ENCODE measurements at regions not wholly inside any gene's neighbourhood (a gene's known extent, or its start where the extent isn't known, plus 50 kb on each side); places are given as distances from the start of the nearest gene placed in this dataset.

- Histone ChIP-seq H3K27me3 (replicated peaks; ENCODE audit: control insufficient read depth, insufficient read depth, low read length) (no peaks in the 10 kb centered on the region), H3K4me1 (no peaks in the 10 kb centered on the region), H3K4me3 (ENCODE audit: low read depth, low read length) (no peak overlapping the region), H3K36me3 (ENCODE audit: control insufficient read depth, insufficient read depth, low read length) (no peaks in the 10 kb centered on the region), H3K9me3 (no peaks in the 10 kb centered on the region)
- no TSS peak for BruUV-seq (replicated peaks)
- intact Hi-C loops (cut with micrococcal nuclease; ENCODE audit: unreplicated experiment), result no loop called here
- Mint-ChIP-seq H3K27ac (ENCODE audit: unreplicated experiment) (no peak overlapping the region), H3K9me3 (ENCODE audit: unreplicated experiment) (no peaks in the 10 kb centered on the region), H3K4me3 (ENCODE audit: unreplicated experiment) (no peak overlapping the region), H3K4me1 (ENCODE audit: low read depth, unreplicated experiment) (no peaks in the 10 kb centered on the region), H3K36me3 (ENCODE audit: insufficient read depth, unreplicated experiment) (no peaks in the 10 kb centered on the region), H3K27me3 (ENCODE audit: insufficient read depth, unreplicated experiment) (peaks cover 3% of the 10 kb centered on the region)
- POLR2A ChIA-PET, result no interaction called here
- DNase-seq, result no peak
- no peak for TF ChIP-seq CTCF (IDR thresholded peaks at IDR 0.05; ENCODE audit: insufficient read depth in 1 of 2, low read depth in 1 of 2, low read length in 1 of 2, severe bottlenecking in 1 of 2, unreplicated experiment in 1 of 2)
- CTCF ChIA-PET, result no interaction called here
Observed at GRCh38 chr4:180380733-180381132, 1862.5 kb upstream of the TENM3 start.

- intact Hi-C loops (cut with micrococcal nuclease; ENCODE audit: unreplicated experiment), result no loop called here
- Mint-ChIP-seq H3K4me1 (ENCODE audit: low read depth, unreplicated experiment) (no peaks in the 10 kb centered on the region), H3K36me3 (ENCODE audit: insufficient read depth, unreplicated experiment) (no peaks in the 10 kb centered on the region), H3K27me3 (ENCODE audit: insufficient read depth, unreplicated experiment) (no peaks in the 10 kb centered on the region), H3K9me3 (ENCODE audit: unreplicated experiment) (no peaks in the 10 kb centered on the region), H3K27ac (ENCODE audit: unreplicated experiment) (no peak overlapping the region), H3K4me3 (ENCODE audit: unreplicated experiment) (no peak overlapping the region)
- Histone ChIP-seq H3K4me1 (no peaks in the 10 kb centered on the region), H3K9me3 (no peaks in the 10 kb centered on the region), H3K36me3 (ENCODE audit: control insufficient read depth, insufficient read depth, low read length) (no peaks in the 10 kb centered on the region), H3K27me3 (replicated peaks; ENCODE audit: control insufficient read depth, insufficient read depth, low read length) (no peaks in the 10 kb centered on the region), H3K4me3 (ENCODE audit: low read depth, low read length) (no peak overlapping the region)
- ChIA-PET POLR2A (no interaction called here), CTCF (no interaction called here)
- no peak for DNase-seq
- BruUV-seq (replicated peaks), result no TSS peak
- no peak for TF ChIP-seq CTCF (IDR thresholded peaks at IDR 0.05; ENCODE audit: insufficient read depth in 1 of 2, low read depth in 1 of 2, low read length in 1 of 2, severe bottlenecking in 1 of 2, unreplicated experiment in 1 of 2)
Observed at GRCh38 chr4:180391613-180392012, 1851.6 kb upstream of the TENM3 start.

GRCh38 chr4:180394312-180394711, 1848.9 kb upstream of the TENM3 start:
- DNase-seq, result no peak
- ChIA-PET POLR2A (no interaction called here), CTCF (no interaction called here)
- no peak overlapping the region for H3K27ac Mint-ChIP-seq (ENCODE audit: unreplicated experiment)
- H3K4me3 Mint-ChIP-seq (ENCODE audit: unreplicated experiment), result no peak overlapping the region
- no peaks in the 10 kb centered on the region for H3K9me3 Mint-ChIP-seq (ENCODE audit: unreplicated experiment)
- H3K36me3 Mint-ChIP-seq (ENCODE audit: insufficient read depth, unreplicated experiment), result no peaks in the 10 kb centered on the region
- Histone ChIP-seq H3K9me3 (no peaks in the 10 kb centered on the region), H3K36me3 (ENCODE audit: control insufficient read depth, insufficient read depth, low read length) (no peaks in the 10 kb centered on the region), H3K4me1 (no peaks in the 10 kb centered on the region), H3K27me3 (replicated peaks; ENCODE audit: control insufficient read depth, insufficient read depth, low read length) (no peaks in the 10 kb centered on the region), H3K4me3 (ENCODE audit: low read depth, low read length) (no peak overlapping the region)
- H3K27me3 Mint-ChIP-seq (ENCODE audit: insufficient read depth, unreplicated experiment), result no peaks in the 10 kb centered on the region
- intact Hi-C loops (cut with micrococcal nuclease; ENCODE audit: unreplicated experiment), result no loop called here
- no TSS peak for BruUV-seq (replicated peaks)
- TF ChIP-seq CTCF (IDR thresholded peaks at IDR 0.05; ENCODE audit: insufficient read depth in 1 of 2, low read depth in 1 of 2, low read length in 1 of 2, severe bottlenecking in 1 of 2, unreplicated experiment in 1 of 2), result no peak
- H3K4me1 Mint-ChIP-seq (ENCODE audit: low read depth, unreplicated experiment), result no peaks in the 10 kb centered on the region

Data from Caco-2 (cell line).